DMS153 (cell line): ENCODE measurements at regions not wholly inside any gene's neighbourhood (a gene's known extent, or its start where the extent isn't known, plus 50 kb on each side); places are given as distances from the start of the nearest gene placed in this dataset.
"Not testable (repeated sequence)": the region's sequence is repeated elsewhere in the genome, so short reads cannot be mapped to it uniquely, and the experiment has no call there.

Experiments used
- DNase-seq: peaks from one replicate; lab custom pipeline; 2025; lab: John Stamatoyannopoulos, UW

GRCh38 chr7:12985752-12986151 is 298.3 kb downstream of the ARL4A start:
- no peak for DNase-seq

GRCh38 chr7:12987238-12987637 is 299.8 kb downstream of the ARL4A start:
- DNase-seq = no peak

GRCh38 chr7:12990440-12990839 is 303.0 kb downstream of the ARL4A start:
- DNase-seq = no peak

- no peak for DNase-seq
Observed at GRCh38 chr7:12993025-12993424, 305.6 kb downstream of the ARL4A start.

- DNase-seq = no peak
Observed at GRCh38 chr7:12995912-12996469, 308.6 kb downstream of the ARL4A start.

GRCh38 chr7:13007331-13007730 is 319.9 kb downstream of the ARL4A start:
- no peak for DNase-seq

- DNase-seq = no peak
Observed at GRCh38 chr7:13009517-13009916, 322.1 kb downstream of the ARL4A start.

- DNase-seq = no peak
Observed at GRCh38 chr7:13014011-13014410, 326.6 kb downstream of the ARL4A start.

- DNase-seq = no peak
Observed at GRCh38 chr7:13016036-13016581, 328.7 kb downstream of the ARL4A start.

GRCh38 chr7:13016592-13017332 is 329.3 kb downstream of the ARL4A start:
- no peak for DNase-seq

- DNase-seq = no peak
Observed at GRCh38 chr7:13017333-13017857, 330.0 kb downstream of the ARL4A start.

GRCh38 chr7:13017881-13018280 is 330.4 kb downstream of the ARL4A start:
- no peak for DNase-seq

- no peak for DNase-seq
Observed at GRCh38 chr7:13021566-13022300, 334.3 kb downstream of the ARL4A start.

GRCh38 chr7:13024121-13024674 is 336.8 kb downstream of the ARL4A start:
- no peak for DNase-seq

GRCh38 chr7:13025043-13025442 is 337.6 kb downstream of the ARL4A start:
- DNase-seq = not testable (repeated sequence)

- no peak for DNase-seq
Observed at GRCh38 chr7:13027321-13027720, 339.9 kb downstream of the ARL4A start.

- no peak for DNase-seq
Observed at GRCh38 chr7:13028036-13028824, 340.8 kb downstream of the ARL4A start.

- no peak for DNase-seq
Observed at GRCh38 chr7:13028825-13029099, 341.3 kb downstream of the ARL4A start.

- no peak for DNase-seq
Observed at GRCh38 chr7:13031468-13031867, 344.0 kb downstream of the ARL4A start.

GRCh38 chr7:13032084-13032483 is 344.7 kb downstream of the ARL4A start:
- no peak for DNase-seq

GRCh38 chr7:13032576-13032975 is 345.1 kb downstream of the ARL4A start:
- DNase-seq = no peak

- DNase-seq = no peak
Observed at GRCh38 chr7:13034693-13035092, 347.3 kb downstream of the ARL4A start.
